Fibroblast of lung (primary cell): ENCODE measurements at regions not wholly inside any gene's neighbourhood (a gene's known extent, or its start where the extent isn't known, plus 50 kb on each side); places are given as distances from the start of the nearest gene placed in this dataset.
A peak's percentile ranks its signal among the peaks of the same experiment; 100 is the strongest.

Source experiments
- CTCF ChIP-seq, 2 donors: IDR thresholded peaks in 1 of 2; conservative IDR thresholded peaks in 1 of 2; 1 replicate in 1 of 2; 2 replicates in 1 of 2; pipeline ENCODE4 v1.5.1; 2011 to 2012; ENCODE audit warnings: low read length in 2 of 2, control low read depth in 1 of 2, inconsistent platforms in 1 of 2, low read depth in 1 of 2, mild to moderate bottlenecking in 1 of 2
- EZH2 ChIP-seq: IDR thresholded peaks from 2 replicates; pipeline ENCODE4 v1.5.1; 2012; ENCODE audit warnings: low read length, control low read depth, mild to moderate bottlenecking; ENCODE audit errors: missing control alignments

- TF ChIP-seq CTCF (conservative IDR thresholded peaks at IDR 0.05 in 1 of 2, IDR thresholded peaks at IDR 0.05 in 1 of 2; ENCODE audit: low read depth in 1 of 2, low read length in 2 of 2) (peak; percentile 97 to 98), EZH2 (no peak)
Measured at GRCh38 chr12:13534645-13535398, 338.3 kb downstream of the EMP1 start.
